B cell (primary cell): ENCODE measurements at regions not wholly inside any gene's neighbourhood (a gene's known extent, or its start where the extent isn't known, plus 50 kb on each side); places are given as distances from the start of the nearest gene placed in this dataset.

Experiments used
- CTCF ChIP-seq: fragments of 200-600 bp; IDR thresholded peaks from one replicate; pipeline ENCODE4 v1.8.0; 2022; ENCODE audit warnings: antibody characterized with exemption, mild to moderate bottlenecking
- EZH2 ChIP-seq: IDR thresholded peaks from 2 replicates; pipeline ENCODE4 v1.6.1; 2012; ENCODE audit warnings: borderline replicate concordance, low read depth, mild to moderate bottlenecking, moderate library complexity, low read length; ENCODE audit not compliant: insufficient read depth, poor library complexity, severe bottlenecking

GRCh38 chr20:39152742-39153141, 190.6 kb downstream of the DHX35 start:
- TF ChIP-seq CTCF (no peak), EZH2 (no peak)
